ENCODE measurements at regions not wholly inside any gene's neighbourhood (a gene's known extent, or its start where the extent isn't known, plus 50 kb on each side); places are given as distances from the start of the nearest gene placed in this dataset.
"Not testable (repeated sequence)": the region's sequence is repeated elsewhere in the genome, so short reads cannot be mapped to it uniquely, and the experiment has no call there.

DNA sequence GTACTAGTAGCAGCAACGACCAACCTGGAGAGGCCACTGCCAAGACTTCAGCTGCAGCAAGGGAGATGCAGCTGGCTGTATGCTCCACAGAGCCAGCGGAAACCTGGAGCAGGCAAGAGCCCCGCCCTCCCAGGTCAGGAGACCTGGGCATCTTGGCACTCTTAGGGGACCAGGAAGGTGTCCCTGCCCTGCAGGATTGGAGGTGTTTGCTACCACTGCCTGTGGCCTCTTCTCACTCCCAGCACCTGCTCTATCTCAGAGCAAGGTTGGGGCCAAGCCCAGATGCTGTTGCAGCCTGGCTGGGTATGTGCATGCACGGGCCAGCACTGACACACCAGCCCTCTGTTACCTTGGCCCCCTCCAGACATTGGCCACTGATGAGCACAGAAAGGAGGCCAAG is 1512.8 kb downstream of the REEP3 start:
- DNase-seq (ENCODE audit: low read depth) = no peak

DNA sequence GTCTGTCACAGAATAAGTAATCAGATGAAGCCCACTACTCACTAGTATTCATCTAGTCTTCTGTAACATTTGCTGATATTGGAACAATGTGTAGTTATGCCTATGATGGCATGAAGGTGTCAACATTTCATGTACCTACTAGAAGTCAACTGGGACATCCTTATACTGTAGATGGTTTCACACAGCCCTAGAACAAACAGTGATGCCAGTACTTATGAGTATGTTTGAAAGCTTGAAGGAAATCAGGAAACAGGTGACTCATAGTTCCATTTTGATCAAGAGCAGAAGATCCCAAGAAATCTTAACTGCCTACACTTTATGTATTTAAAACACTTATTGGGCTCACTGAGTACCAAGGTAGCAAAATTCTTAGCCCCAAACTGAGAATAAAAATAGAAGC is 1519.6 kb downstream of the REEP3 start:
- DNase-seq (ENCODE audit: low read depth) = no peak

DNA sequence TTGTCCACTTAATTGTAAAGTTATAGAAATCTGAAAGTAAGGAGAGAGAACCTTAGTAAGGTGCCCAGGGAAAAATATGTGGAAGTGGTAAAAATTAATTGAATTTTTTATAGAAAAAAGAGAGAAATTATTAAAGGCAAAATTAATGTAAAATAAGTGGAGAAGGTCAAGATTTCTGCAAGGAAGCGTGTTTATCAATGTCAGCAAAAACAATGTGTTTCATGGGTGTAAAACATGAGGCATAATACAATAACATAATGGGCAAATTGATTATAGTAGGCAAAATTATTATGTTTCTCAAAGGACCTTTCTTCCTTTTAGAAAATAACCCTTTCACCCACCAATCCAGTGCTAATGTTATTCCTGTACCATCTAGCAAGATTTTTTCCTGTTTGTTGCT is 1520.1 kb downstream of the REEP3 start:
- no peak for DNase-seq (ENCODE audit: low read depth)

DNA sequence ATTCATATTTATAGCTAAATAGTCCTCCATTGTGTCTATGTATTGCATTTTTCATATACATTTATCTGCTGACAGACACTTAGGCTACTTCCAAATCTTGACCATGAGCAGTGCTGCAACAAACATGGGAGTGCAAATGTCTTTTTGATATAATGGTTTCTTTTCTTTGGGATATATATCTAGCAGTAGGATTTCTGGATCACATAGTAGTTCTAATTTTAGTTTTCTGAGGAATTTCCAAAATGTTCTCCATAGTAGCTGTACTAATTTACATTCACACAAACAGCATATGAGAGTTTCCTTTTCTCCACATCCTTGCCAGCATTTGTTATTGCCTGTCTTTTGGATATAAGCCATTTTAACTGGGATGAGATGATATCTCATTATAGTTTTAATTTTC is 1521.3 kb downstream of the REEP3 start:
- no peak for DNase-seq (ENCODE audit: low read depth)

DNA sequence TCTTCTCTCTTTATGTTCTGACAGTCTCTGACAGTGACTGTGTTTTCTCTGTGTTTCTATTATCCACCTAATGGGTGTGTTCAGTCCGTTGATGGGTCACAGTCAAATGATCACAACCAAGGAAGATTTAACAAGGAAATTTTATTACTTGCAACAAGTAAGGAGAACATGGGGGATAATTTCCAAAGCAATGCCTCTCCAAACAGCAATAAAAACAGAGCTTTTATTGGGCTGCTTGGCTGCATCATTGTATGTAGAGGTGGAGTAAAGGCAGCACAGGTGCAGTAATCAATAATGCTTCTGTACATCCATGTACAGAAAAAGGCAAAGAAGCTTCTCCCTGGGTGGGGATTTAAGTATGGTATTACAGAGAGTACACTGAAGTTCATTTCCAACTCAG is 1525.6 kb downstream of the REEP3 start:
- no peak for DNase-seq (ENCODE audit: low read depth)

DNA sequence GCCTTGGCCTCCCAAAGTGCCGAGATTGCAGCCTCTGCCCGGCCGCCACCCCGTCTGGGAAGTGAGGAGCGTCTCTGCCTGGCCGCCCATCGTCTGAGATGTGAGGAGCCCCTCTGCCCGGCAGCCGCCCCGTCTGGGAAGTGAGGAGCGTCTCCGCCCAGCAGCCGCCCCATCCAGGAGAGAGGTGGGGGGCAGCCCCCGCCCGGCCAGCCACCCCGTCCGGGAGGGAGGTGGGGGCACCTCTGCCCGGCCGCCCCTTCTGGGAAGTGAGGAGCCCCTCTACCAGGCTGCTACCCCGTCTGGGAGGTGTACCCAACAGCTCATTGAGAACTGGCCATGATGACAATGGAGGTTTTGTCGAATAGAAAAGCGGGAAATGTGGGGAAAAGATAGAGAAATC is 1530.9 kb downstream of the REEP3 start:
- DNase-seq (ENCODE audit: low read depth) = not testable (repeated sequence)

DNA sequence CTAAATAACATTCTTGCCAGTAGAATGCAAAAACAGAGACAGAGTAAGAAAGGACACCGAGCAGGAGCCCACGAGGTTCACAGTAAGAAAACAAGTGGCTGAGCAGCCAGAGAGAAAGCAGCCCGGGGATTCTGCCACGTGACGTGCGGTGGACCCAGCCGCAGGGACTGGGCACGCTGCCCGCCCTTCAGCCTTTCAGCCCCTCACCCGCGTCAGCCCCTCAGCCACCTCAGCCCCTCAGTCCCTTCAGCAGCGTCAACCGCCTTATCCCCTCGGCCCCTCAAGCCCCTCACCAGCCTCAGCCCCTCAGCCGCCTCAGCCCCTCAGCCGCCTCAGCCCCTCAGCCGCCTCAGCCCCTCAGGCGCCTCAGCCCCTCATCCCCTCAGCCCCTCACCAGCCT is 1532.2 kb downstream of the REEP3 start:
- not testable (repeated sequence) for DNase-seq (ENCODE audit: low read depth)

DNA sequence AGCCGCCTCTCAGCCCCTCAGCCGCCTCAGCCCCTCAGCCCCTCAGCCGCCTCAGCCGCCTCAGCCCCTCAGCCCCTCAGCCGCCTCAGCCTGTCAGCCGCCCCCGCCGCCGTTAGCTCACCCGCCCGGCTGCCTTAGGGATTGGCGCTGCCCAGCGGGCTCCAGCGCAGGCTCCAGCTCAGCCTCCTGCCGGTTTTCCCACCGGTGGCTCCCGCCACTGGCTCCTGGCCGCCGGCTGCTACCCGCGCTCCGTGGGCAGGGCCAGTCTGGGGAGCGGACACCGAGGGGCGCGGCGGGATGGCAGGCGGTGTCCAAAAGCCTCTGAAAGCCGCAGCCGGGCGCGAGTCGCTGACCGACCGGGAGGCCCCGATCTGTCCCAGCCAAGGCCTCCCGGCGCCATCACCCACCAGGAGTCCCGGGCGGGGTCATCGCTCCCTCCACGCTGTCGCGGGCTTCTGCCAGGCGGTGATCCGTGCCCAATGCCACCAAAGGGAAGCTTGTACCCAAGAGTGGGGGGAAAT is 1532.7 kb downstream of the REEP3 start:
- not testable (repeated sequence) for DNase-seq (ENCODE audit: low read depth)

DNA sequence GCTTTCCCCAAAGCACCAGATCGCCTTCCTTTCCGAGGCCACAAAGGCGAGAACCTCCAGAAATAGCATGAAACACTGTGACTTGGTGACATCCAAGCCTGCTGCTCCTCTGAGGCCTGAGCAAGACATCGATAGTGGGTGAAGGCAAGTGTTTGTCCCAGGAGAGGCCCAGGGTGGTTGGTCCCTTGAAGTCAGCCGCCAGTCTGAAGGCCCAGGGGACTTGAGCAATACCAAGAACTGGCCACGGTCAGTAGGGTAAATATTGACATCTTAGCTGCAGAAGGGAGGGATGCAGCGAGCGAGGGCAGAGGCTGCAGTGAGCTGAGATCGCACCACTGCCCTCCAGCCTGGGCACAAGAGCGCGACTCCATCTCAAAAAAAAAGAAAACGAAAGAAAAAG is 1533.5 kb downstream of the REEP3 start:
- not testable (repeated sequence) for DNase-seq (ENCODE audit: low read depth)

DNA sequence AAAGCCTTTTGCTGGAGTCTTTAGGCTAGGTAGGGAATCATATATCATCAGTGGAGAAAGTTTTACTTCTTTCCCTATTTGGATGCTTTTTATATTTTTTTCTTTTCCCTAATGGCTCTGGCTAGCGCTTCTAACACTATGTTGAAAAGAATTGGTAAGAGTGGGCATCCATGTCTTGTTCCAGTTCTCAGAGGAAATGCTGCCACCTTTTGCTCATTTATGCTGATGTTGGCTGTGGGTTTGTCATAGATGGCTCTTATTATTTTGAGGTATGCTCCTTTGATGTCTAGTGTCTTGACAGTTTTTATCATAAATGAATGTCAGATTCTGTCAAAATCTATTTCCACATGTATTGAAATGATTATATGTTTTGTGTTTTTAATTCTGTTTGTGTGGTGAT is 1544.1 kb downstream of the REEP3 start:
- DNase-seq (ENCODE audit: low read depth) = no peak

DNA sequence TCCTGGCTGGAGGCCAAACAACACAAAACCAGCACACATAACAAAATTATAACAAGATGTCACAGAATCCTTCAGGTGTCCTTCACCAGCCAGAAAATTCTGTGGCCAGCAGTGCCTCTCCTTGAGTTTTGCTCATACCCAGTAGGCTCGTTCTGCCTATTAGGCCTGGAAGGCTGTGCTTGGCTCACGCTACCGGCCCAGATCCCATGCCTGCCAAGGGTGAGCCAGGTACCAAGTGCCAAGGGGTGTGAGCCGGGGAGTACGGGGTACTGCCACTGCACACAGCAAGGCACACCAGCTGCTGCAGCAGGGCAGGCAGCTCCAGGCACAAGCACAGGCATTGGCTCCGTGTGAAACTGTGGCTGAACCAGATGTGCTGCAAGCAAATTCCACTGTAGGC is 1562.0 kb downstream of the REEP3 start:
- no peak for DNase-seq (ENCODE audit: low read depth)

DNA sequence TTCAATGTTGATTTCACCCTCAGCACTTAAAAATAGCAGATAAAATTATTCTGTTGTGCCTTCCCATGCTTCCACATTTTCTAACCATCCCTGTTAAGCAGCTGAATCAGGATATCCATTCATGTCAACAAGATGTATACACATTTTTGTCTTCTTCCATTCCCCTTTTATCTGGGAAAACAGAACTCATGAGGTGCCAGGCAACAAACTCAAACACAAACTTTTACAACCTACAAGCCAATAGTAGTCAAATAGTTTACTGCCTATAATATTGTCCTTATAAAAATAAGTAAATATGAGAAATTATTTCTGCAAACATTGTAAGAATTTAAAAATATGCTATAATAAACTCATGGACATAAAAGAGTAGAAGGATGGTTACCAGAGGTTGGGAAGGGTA is 1569.8 kb downstream of the REEP3 start:
- no peak for DNase-seq (ENCODE audit: low read depth)

DNA sequence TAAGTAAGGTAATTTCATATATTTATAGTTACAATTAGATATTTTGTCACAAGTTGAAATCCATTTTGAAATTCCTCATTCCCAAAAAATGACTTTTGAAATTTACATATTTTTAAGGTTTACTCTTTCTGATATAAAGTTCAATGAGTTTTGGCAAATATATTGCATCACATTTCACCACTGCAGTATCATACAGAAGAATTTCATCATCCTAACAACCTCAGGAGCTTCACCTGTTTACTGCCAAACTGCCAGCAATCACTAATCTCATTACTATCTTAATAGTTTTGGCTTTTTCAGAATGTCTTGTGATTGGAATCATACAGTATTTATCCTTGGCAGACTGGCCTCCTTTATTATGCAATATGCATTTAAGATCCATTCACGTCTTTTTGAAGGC is 1578.9 kb downstream of the REEP3 start:
- no peak for DNase-seq (ENCODE audit: low read depth)

DNA sequence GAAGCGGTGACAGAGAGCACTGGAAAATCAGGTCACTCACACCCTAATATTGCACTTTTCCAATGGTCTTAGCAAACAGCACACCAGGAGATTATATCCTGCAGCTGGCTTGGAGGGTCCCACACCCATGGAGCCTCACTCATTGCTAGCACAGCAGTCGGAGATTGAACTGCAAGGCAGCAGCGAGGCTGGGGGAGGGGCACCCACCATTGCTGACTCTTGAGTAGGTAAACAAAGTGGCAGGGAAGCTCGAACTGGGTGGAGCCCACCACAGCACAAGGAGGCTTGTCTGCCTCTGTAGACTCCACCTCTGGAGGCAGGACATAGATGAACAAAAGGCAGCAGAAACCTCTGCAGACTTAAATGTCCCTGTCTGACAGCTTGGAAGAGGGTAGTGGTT is 1579.7 kb downstream of the REEP3 start:
- DNase-seq (ENCODE audit: low read depth) = not testable (repeated sequence)

DNA sequence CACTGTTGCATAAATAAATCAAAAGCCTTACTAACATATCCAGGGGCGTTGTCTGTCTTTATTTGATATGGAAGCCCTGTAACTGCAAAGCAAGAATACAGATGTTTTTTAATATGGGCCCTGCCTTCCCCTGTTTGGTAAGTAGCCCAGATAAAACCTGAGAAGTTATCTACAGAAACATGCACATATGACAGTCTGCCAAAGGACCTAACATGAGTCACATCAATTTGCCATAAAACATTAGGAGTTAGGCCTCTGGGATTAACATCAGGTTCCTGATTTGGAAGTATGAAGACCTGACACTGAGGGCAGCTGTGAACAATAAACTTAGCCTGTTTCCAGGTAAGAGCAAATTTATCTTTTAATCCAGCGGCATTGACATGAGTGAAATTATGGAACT is 1588.8 kb downstream of the REEP3 start:
- DNase-seq (ENCODE audit: low read depth) = no peak

DNA sequence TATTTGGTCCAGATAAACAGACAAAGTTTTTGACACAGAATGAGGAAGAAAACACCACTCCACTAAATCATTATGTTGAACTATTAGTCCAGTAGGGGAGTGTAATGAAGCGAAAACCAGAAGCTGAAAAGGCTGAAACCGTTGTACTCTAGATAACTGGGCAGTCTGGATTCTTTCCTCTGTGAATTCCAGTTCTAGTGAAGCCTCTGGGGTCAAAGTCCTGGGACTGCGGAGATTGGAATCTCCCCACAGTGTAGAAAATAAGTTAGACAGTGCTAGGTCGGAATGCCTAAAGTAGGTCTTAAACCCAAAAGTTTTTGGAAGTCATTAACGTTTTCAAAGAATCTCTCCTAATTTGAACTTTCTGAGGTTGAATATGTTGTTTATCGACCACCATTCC is 1589.9 kb downstream of the REEP3 start:
- DNase-seq (ENCODE audit: low read depth) = not testable (repeated sequence)

DNA sequence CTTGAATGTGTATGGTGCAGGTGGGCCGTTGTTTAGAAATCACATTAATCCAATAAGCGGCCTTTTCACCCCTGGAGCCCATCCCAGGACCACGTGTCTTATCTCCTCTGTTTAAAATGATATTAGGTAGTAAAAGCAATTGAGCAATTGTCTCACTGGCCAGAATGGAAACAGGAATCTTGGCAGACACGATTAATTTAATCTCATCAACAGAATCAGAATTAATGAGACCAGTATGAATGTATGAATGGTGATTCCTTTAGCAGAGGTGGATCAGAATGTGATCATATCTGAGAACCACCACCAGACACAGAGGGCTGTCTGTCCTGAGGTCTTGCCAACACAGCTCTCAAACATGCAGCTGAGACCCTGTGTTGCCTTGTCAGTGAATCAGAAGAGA is 1591.4 kb downstream of the REEP3 start:
- DNase-seq (ENCODE audit: low read depth) = no peak

DNA sequence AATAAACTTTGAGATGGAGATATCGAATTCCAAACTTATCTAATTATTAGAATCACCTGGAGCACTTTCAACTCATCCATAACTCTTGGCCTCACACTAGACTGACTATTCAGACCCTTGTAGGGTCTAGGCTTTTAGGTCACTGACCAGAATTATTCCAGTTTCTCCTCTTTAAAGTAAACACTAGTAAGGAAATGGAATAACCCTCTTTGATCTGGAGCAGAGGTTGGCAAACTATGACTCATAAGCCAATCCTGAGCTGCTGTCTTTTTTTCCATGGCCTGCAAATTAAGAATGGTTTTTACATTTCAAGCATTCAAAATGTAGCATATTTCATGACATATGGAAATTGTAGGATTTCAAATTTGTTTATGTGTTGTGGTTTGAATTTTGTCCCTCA is 1601.9 kb downstream of the REEP3 start:
- no peak for DNase-seq (ENCODE audit: low read depth)

DNA sequence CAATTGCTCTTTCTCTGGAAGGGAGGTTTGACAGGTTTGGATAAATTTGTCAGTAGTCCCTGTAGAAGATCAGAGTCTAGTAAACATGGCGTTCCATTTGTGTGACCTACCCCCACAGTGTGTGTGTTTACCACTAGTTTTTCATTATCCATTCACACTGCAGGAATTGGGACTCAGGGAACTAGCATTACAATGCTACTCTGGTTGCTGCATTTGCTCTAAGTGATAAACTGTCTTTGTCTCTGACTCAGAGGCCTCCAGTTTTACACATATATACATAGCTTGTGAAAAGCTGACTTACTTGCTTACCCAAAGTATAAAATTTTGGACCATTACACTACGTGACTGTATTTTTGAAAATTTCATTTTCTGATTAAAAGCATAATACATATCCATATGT is 1604.0 kb downstream of the REEP3 start:
- no peak for DNase-seq (ENCODE audit: low read depth)

DNA sequence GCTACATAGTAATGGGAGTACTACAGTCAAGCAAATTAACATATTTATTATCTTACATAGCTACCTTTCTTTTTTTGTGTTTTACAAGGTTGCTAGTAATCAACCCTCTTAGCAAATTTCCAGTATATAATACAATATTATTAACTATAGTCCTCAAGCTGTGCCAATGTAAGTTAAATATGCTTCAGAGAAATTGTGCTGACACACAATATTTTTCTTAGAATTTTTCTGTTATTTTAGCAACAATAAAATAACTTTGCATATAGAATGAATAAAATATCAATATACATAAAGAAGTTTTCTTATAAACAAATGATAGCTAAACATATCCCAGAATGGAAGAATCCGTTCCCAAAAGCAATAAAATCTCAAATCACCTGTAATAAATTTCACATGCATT is 1605.1 kb downstream of the REEP3 start:
- no peak for DNase-seq (ENCODE audit: low read depth)

DNA sequence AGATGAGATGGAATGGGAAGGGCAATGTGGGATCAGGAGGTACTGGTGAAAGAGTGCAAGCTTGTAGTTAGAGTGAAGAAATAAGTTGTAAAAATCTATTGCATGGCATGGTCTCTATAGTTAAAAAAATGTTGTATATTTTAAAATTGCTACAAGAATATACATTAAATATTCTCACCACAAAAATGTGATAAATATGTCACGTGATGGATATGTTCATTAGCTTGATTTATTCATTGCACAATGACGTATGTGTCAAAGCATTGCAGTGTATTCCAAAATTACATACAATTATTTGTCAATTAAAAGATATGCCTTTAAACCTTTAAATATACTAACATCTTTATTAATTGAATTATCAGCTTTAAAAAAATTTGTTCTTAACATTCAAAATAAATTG is 1607.1 kb downstream of the REEP3 start:
- DNase-seq (ENCODE audit: low read depth) = no peak

DNA sequence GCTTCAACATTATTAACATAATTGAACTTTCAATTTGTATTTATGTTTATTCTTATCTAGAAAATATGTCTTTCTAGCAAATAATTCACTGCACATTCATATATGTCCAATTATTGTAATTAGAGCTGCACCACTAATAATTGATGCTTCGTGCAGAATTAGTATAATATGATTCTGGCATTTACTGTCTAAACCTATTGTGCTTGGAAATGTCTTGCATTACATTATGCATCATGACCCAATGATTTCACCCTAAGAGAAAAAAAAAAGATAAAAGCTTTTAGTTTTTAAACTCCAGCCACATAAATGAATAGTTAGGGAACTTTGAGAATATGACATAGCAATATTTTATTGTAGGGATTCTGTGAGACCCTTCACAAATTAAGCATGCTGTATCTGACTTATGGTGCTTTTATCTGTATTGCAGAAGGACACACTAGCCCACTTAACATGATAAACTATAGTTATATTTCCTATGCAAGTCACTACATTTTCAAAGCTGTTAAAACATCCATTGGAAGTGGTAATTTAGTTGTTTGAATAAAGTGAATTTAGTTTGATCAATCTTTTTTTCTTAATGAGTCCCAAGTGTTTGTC is 1609.1 kb downstream of the REEP3 start:
- no peak for DNase-seq (ENCODE audit: low read depth)

DNA sequence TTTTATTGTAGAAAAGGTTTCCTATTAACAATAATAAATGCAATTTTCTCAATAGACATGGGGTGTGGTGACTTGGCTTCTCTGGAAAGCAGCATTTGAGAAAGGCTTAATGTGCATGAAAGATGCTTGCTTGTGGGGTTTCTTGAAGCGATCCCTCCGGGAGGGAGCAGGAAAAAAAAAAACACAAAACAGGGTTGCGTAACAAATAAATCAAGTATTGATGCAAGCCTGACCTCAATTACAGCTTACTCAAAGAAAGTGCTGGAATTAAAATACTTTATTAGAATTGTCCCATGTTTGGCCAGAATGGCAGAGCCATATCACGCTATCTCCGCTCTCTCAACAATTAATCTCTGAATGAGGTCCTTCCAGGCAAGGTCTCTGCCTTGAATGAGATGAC is 1612.5 kb downstream of the REEP3 start:
- no peak for DNase-seq (ENCODE audit: low read depth)

DNA sequence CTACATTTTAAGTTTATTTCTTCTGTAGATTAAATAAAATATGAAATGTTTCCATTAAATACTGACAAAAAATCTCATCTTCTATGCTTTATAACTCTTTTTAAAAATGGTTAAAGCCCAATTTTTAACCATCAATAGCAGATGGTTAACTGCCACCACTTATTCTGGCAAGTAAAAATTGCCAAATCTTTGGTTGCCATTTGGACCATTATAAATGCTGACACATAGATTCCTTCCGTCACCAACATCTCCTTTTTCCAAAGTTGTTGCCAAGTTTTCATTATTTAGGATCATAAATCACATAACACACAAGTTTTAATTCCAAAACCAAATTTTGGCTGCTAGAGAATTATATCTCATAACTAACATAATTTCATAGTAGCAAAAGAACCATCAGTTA is 1614.3 kb downstream of the REEP3 start:
- no peak for DNase-seq (ENCODE audit: low read depth)
